HG03196 (cell line): ENCODE measurements at regions not wholly inside any gene's neighbourhood (a gene's known extent, or its start where the extent isn't known, plus 50 kb on each side); places are given as distances from the start of the nearest gene placed in this dataset.

Experiments
- ATAC-seq: cut with Tn5 transposase; IDR thresholded peaks from one replicate; pipeline ENCODE4 v1.9.1; 2021; ENCODE audit not compliant: unreplicated experiment

DNA sequence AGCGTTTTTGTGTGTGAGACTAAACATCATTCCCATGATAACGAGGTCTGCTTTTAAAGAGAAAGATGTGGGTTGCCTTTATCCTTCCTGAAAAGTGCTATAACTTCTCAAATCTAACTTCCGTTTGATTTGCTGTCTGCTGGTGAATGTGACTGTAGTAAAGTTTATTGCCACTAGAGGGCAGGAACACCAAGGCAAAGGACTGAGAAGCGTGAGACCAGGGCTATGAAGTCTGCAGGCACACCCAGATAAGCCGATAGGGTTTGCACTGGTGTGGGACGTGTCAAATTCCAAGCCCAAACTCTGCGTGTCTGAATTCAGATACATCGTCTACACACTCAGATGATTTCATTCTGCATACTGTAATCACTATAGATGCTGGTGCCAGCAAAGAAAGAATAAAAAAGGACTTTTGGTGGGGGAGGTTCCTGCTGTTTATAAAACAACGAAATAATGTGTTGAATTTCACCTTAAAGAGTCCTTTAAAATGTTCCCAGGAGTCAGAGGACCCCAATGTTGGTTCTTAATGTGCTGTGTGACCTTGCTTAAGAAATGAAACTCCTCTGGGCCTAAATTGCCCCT, 87.2 kb downstream of the PTTG1 start:
- peak; percentile 79 for ATAC-seq

DNA sequence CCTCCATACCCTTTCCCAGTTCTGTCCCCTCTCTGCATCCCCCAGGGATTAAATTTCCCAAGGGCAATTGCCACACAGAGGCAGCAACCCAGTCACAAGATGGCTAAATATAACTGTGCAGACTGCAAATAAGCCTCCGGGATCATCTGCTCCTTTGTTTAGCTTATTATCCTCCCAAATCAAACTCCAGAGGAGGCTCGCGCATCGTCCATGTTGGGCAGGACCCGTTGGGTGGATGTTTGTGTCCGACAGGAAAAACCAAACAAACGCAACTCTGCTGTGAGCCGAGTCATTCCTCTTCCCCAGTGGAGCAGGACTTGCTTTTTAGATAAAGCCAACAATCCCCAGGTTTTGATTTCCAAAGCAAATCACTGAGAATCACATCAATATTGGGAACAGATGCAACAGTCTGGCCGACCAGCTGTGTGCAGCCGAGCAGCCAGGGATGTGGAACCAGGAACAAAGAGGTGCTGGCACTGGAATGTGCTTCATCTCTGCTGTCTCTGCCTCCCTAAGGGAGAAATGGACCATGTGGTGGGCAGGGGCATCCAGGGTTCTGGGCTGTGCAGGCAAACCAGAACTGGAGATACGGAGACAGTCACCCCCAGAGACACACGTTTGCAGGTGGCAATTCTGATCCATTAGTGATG, 89.8 kb downstream of the PTTG1 start:
- ATAC-seq, result no peak
